ENCODE measurements at regions not wholly inside any gene's neighbourhood (a gene's known extent, or its start where the extent isn't known, plus 50 kb on each side); places are given as distances from the start of the nearest gene placed in this dataset.

DNA sequence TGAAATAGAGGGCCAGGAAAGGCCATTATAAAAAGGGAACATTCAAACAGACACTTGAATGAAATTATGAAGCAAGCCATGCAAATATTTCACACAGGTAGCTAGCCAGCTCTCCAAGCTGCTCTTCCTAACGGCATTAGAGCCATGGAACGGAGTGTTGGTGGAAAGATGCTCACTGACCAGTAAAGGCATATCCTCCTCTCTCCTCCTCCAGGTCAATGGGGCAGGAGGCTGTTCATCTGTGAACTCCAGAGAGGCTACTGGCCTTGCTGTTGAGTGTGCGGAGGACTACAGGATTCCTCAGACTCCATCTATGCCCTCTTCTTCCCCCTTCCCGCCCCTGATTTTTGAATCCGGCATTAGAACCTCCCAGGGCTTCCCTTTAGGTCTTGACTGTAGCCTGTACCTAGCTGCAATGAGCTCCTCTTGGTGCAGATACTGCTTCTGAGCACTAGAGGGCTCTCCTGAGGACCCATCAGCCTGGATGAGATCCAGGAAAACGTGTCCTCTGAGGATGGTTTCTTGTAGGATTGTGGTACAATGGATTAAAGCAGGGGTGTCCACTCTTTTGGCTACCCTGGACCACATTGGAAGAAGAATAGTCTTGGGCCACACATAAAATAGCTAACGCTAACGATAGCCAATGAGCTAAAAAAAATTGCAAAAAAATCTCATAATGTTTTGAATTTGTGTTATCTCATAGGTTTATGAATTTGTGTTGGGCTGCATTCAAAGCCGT, 162.2 kb downstream of the SREK1 start:
- TF ChIP-seq, protein P1, sequence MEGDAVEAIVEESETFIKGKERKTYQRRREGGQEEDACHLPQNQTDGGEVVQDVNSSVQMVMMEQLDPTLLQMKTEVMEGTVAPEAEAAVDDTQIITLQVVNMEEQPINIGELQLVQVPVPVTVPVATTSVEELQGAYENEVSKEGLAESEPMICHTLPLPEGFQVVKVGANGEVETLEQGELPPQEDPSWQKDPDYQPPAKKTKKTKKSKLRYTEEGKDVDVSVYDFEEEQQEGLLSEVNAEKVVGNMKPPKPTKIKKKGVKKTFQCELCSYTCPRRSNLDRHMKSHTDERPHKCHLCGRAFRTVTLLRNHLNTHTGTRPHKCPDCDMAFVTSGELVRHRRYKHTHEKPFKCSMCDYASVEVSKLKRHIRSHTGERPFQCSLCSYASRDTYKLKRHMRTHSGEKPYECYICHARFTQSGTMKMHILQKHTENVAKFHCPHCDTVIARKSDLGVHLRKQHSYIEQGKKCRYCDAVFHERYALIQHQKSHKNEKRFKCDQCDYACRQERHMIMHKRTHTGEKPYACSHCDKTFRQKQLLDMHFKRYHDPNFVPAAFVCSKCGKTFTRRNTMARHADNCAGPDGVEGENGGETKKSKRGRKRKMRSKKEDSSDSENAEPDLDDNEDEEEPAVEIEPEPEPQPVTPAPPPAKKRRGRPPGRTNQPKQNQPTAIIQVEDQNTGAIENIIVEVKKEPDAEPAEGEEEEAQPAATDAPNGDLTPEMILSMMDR (IDR thresholded peaks at IDR 0.05) = peak; percentile 51 to 75 (median 71)
- TF ChIP-seq POLR2AphosphoS5 (IDR thresholded peaks at IDR 0.05) (no peak), POLR2A (IDR thresholded peaks at IDR 0.05) (no peak), EP300 (IDR thresholded peaks at IDR 0.05) (no peak)

Data from upper lobe of left lung (tissue), 4 donors.